HEK293T (cell line): ENCODE measurements at regions not wholly inside any gene's neighbourhood (a gene's known extent, or its start where the extent isn't known, plus 50 kb on each side); places are given as distances from the start of the nearest gene placed in this dataset.

Experiments
- ARNT ChIP-seq: fragments of 450-650 bp; IDR thresholded peaks from 2 replicates; pipeline ENCODE4 v1.6.1; 2017; ENCODE audit warnings: mild to moderate bottlenecking
- BHLHE40 ChIP-seq: fragments of 450-650 bp; IDR thresholded peaks from 2 replicates; pipeline ENCODE4 v1.6.1; 2016; ENCODE audit warnings: mild to moderate bottlenecking, moderate library complexity, borderline replicate concordance
- CTBP1 ChIP-seq: fragments of 450-650 bp; IDR thresholded peaks from 2 replicates; pipeline ENCODE4 v1.6.1; 2016; ENCODE audit warnings: borderline replicate concordance
- ELF4 ChIP-seq: fragments of 450-650 bp; IDR thresholded peaks from 2 replicates; pipeline ENCODE4 v1.6.1; 2017; ENCODE audit warnings: antibody characterized with exemption
- FOXK2 ChIP-seq: fragments of 450-650 bp; IDR thresholded peaks from 2 replicates; pipeline ENCODE4 v1.6.1; 2016; ENCODE audit warnings: mild to moderate bottlenecking
- FOXM1 ChIP-seq: fragments of 450-650 bp; IDR thresholded peaks from 2 replicates; pipeline ENCODE4 v1.6.1; 2017; ENCODE audit warnings: mild to moderate bottlenecking, borderline replicate concordance
- L3MBTL2 ChIP-seq: fragments of 450-650 bp; conservative IDR thresholded peaks from 2 replicates; pipeline ENCODE4 v1.6.1; 2016; ENCODE audit warnings: mild to moderate bottlenecking
- LEF1 ChIP-seq: fragments of 450-650 bp; IDR thresholded peaks from 2 replicates; pipeline ENCODE4 v1.6.1; 2017; ENCODE audit warnings: mild to moderate bottlenecking, borderline replicate concordance
- NFRKB ChIP-seq: fragments of 450-650 bp; IDR thresholded peaks from 2 replicates; pipeline ENCODE4 v1.6.1; 2016; ENCODE audit warnings: mild to moderate bottlenecking, moderate library complexity
- SP1 ChIP-seq: fragments of 450-650 bp; IDR thresholded peaks from 2 replicates; pipeline ENCODE4 v1.6.1; 2017
- SUZ12 ChIP-seq: fragments of 450-650 bp; IDR thresholded peaks from 2 replicates; pipeline ENCODE4 v1.6.1; 2016; ENCODE audit warnings: mild to moderate bottlenecking
- TARDBP ChIP-seq: fragments of 450-650 bp; IDR thresholded peaks from 2 replicates; pipeline ENCODE4 v1.6.1; 2016
- ZNF384 ChIP-seq: fragments of 450-650 bp; IDR thresholded peaks from 2 replicates; pipeline ENCODE4 v1.6.1; 2016
- TF ChIP-seq, protein P1 (sequence below): fragments of 450-650 bp; IDR thresholded peaks from 2 replicates; pipeline ENCODE4 v1.6.1; 2016

- TF ChIP-seq ELF4 (no peak), NFRKB (no peak), TARDBP (no peak), FOXM1 (no peak), SP1 (no peak), ARNT (no peak), FOXK2 (no peak), L3MBTL2 (no peak), BHLHE40 (no peak), CTBP1 (no peak), SUZ12 (no peak), LEF1 (no peak), ZNF384 (no peak)
- TF ChIP-seq, protein P1, sequence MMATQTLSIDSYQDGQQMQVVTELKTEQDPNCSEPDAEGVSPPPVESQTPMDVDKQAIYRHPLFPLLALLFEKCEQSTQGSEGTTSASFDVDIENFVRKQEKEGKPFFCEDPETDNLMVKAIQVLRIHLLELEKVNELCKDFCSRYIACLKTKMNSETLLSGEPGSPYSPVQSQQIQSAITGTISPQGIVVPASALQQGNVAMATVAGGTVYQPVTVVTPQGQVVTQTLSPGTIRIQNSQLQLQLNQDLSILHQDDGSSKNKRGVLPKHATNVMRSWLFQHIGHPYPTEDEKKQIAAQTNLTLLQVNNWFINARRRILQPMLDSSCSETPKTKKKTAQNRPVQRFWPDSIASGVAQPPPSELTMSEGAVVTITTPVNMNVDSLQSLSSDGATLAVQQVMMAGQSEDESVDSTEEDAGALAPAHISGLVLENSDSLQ = no peak
These were observed 238.9 kb upstream of the BTG1 start for GRCh38 chr12:92384571-92384970.
